ENCODE measurements at regions not wholly inside any gene's neighbourhood (a gene's known extent, or its start where the extent isn't known, plus 50 kb on each side); places are given as distances from the start of the nearest gene placed in this dataset.
"Not testable (repeated sequence)": the region's sequence is repeated elsewhere in the genome, so short reads cannot be mapped to it uniquely, and the experiment has no call there.

DNA sequence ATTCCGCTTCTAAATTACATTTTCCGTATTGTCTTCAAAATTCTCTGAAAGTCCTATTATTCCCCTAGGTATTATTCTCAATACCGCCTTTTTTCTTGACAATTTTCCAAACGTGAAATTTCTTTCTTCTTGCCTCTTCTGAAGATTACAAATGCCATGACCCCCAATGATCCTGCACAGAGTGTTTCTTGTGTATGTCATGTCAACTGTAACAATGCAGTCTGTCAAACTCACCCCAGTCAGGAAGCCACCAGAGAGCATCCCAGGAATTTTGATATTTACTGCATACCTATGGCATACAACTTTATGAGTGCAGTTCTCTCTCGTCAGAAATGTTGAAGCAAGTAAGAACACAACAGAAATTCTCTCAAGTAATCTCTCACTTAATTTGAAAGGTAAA lies 847.3 kb upstream of the CDH8 start:
- no peak for DNase-seq (ENCODE audit: low read depth)

- no peak for DNase-seq (ENCODE audit: low read depth)
Observed at GRCh38 chr16:62882552-62883221, 846.4 kb upstream of the CDH8 start.

DNA sequence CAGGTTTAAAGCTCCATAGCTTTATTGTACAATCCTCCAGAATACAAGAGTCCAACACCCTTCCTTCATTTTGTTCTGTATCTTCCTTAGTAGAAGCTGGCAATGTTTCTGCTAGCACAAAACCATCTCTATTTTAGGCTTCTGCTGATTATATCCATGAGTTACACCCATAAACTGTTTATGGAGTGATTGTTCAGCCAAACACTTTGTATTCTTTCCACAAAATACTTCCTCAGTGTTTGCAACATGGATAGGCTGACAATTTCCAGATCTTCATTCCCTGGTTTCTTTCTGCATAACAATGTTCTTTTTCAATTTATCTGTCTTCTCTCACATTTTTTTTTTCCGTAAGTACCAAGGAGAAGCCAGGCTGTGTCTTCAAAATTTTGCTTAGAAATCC lies 839.9 kb upstream of the CDH8 start:
- DNase-seq (ENCODE audit: low read depth) = no peak

GRCh38 chr16:62872339-62872738 lies 836.1 kb upstream of the CDH8 start:
- no peak for DNase-seq (ENCODE audit: low read depth)

GRCh38 chr16:62870554-62870953 lies 834.3 kb upstream of the CDH8 start:
- DNase-seq (ENCODE audit: low read depth) = no peak

- no peak for DNase-seq (ENCODE audit: low read depth)
Observed at GRCh38 chr16:62869837-62870236, 833.6 kb upstream of the CDH8 start.

DNA sequence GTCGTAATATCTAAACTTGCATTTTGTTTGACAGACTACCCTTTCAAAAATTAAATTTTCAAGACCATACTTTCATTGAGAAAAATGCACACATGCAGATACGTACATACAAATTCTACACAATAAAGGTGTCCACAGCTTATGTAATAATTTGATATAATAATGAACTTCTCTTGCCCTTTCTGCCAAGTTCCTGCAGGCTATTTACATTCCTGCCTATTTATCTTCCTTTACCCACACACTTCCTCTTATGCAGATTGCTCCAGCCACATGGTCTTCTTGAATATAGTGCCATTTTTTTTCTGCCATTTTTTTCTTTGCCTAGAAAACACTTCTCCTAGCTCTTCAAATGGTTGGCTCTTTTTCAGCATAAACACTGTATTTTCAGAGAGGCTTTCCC lies 826.9 kb upstream of the CDH8 start:
- DNase-seq (ENCODE audit: low read depth) = no peak

GRCh38 chr16:62853887-62854286 lies 817.6 kb upstream of the CDH8 start:
- DNase-seq (ENCODE audit: low read depth) = no peak

- no peak for DNase-seq (ENCODE audit: low read depth)
Observed at GRCh38 chr16:62846399-62847057, 810.3 kb upstream of the CDH8 start.

- DNase-seq (ENCODE audit: low read depth) = no peak
Observed at GRCh38 chr16:62832214-62832613, 796.0 kb upstream of the CDH8 start.

DNA sequence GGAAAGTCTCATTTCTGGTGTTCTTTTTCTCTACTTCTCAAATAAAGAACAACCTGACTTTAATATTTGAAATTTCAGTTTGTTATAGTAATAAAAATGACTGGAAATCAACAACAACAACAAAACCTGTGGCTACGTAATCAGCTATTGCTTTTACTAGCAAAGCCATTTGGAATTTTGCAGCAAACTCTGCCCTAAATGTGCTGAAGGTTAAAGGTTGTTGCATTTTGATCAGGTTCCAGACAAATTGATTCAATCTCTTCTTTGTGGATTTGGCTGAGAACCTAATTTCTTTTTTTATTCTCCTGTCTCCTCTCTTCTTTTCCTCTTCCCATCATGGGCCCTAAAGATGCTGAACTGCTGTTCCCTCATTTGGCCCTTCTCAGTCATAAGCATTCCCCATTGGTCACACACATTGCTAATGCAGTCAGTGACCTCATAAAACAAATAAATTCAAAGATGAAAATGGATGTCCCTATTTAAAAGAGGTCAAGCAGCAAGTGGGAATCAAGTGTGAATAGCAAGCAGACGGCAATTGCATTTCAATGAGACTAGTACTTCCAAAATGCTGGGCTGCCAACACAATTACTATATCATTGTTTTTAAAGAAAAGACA lies 795.1 kb upstream of the CDH8 start:
- no peak for DNase-seq (ENCODE audit: low read depth)

DNA sequence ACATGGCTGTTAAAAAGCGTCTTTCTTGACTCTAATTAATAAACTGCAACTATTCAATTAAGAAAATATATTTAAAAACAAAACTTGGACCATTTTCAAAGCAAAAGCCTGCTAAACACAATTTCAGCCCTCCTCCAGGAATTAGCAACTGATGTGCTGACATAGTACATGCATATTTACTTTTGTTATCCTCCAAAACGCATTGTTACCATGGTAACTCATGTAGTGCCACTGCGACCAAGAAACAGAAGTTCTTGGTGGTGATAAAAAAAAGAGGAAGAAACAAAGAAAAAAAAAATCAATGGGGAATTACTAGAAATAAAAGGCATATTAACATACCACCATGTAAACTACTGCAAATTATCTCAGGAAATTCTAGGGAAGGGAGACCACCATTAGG lies 793.4 kb upstream of the CDH8 start:
- DNase-seq (ENCODE audit: low read depth) = no peak

DNA sequence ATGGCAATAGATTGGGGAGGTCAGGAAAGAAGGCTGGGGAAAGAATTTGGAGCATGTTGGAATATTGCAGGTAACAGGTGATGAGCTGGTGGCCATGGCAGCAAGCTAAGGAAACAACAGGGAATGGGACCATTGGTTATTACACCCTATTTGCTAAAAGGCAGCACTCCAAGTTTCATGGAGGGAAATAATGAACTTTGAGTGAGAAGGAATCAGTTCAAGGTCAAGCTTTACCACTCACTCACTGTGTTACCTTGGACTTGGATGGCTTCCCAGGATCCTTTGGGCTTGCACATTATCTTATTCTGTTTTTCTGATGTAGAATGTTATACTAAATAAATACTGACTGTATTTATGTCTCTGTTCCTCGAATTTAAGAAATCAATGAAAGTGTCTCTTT lies 792.8 kb upstream of the CDH8 start:
- DNase-seq (ENCODE audit: low read depth) = no peak

- no peak for DNase-seq (ENCODE audit: low read depth)
Observed at GRCh38 chr16:62821824-62822223, 785.6 kb upstream of the CDH8 start.

- DNase-seq (ENCODE audit: low read depth) = no peak
Observed at GRCh38 chr16:62816971-62817519, 780.8 kb upstream of the CDH8 start.

- DNase-seq (ENCODE audit: low read depth) = no peak
Observed at GRCh38 chr16:62814891-62815290, 778.7 kb upstream of the CDH8 start.

DNA sequence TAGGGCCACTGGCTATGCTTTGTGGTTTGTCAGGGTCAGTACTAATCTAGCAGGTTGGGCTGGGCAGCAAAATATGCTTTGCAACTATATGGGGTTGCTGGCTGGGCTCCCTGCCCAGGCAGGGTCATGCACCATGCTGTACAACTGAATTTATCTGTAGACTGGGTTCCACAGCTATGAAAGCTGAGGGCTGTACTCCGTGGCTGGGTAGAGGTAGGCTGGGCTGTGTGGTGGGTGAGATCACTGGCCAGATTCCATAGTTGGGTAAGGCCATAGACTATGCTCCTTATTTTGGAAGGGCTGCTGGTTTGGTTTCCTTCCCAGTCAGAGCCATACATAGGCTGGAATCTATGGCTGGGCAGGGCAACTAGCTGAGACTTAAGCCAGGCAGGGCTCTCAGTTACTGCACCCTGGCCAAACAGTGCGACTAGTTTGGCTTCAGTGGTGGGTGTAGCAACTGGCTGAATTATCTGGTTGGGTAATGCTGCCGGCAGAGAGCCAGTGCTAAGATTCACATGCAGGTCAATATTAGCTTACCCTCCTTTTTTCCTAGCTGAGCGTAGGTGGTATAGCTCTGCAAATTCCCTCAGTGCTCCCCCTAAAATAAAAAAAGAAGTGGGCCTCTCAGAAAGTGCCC lies 769.1 kb upstream of the CDH8 start:
- no peak for DNase-seq (ENCODE audit: low read depth)

- DNase-seq (ENCODE audit: low read depth) = no peak
Observed at GRCh38 chr16:62794724-62795123, 758.5 kb upstream of the CDH8 start.

DNA sequence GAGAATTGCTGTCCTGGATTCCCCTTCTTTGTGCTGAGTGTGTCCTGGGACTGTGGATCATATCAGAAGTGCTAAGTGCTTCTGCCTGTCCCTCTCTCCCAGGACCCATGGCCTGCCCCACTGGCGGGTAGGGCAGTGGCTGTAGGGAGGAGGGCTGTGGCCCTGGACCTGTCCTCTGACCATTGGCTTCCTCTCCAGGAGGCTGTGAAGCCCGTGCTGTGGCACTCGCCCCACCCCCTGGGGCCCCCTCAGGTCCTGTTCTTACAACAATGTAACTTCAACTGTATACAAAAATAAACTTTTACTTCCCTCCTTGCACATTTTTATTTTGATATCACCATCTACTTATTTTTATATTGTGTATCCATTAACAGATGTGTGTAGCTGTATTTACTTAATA lies 743.8 kb upstream of the CDH8 start:
- DNase-seq (ENCODE audit: low read depth) = not testable (repeated sequence)

- no peak for DNase-seq (ENCODE audit: low read depth)
Observed at GRCh38 chr16:62764572-62764971, 728.3 kb upstream of the CDH8 start.

- no peak for DNase-seq (ENCODE audit: low read depth)
Observed at GRCh38 chr16:62760398-62760797, 724.2 kb upstream of the CDH8 start.

GRCh38 chr16:62755938-62756337 lies 719.7 kb upstream of the CDH8 start:
- no peak for DNase-seq (ENCODE audit: low read depth)

DNA sequence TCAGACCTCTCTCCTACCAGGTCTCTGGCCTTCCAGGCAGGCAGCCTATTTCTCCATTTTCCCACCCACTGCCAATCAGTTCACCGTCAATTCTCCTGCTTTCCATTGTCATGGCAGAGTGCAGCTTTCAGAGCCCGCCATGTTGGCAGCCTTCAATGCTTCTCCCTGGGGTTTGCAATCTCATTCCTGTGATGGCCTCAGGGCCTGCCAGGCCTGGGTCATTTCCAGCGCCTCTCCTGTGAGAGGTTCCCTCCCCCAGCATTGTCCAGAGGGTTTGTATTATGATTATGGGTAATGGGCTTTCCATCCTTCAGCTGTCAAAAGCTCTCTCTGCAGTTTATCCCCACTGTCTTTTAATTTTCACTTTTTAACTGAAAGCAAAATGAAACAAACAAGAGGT lies 716.6 kb upstream of the CDH8 start:
- DNase-seq (ENCODE audit: low read depth) = no peak
